GM12873 (cell line): ENCODE measurements at regions not wholly inside any gene's neighbourhood (a gene's known extent, or its start where the extent isn't known, plus 50 kb on each side); places are given as distances from the start of the nearest gene placed in this dataset.

Experiments used
- CTCF ChIP-seq: IDR thresholded peaks from 2 replicates; pipeline ENCODE4 v1.5.1; 2012; ENCODE audit warnings: low read depth, mild to moderate bottlenecking, moderate library complexity, low read length, control low read depth; ENCODE audit not compliant: insufficient read depth; ENCODE audit errors: missing control alignments

- TF ChIP-seq CTCF, result no peak
These were observed 141.8 kb downstream of the SIM1 start for GRCh38 chr6:100322886-100323285.

GRCh38 chr6:100320686-100321085 lies 144.0 kb downstream of the SIM1 start:
- no peak for TF ChIP-seq CTCF

- TF ChIP-seq CTCF, result no peak
These were observed 147.7 kb downstream of the SIM1 start for GRCh38 chr6:100317031-100317430.

DNA sequence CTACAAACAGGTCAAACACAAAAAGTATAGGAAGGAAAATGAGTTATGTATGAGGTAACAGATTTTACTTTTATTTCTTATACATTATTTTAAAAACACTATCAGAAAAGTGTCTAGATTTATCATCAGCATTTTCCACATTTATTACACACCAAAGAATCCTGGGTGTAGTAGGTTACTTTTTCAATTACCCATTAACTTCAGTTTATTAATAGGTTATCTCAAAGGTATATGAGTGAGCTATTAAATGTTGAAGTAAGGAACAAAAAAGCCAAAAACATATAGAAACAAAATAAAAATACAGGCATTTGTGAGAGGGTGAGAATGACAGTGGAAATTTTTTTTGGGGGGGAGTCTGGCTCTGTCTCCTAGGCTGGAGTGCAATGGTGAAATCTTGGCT lies 150.5 kb downstream of the SIM1 start:
- no peak for TF ChIP-seq CTCF

GRCh38 chr6:100311707-100312251 lies 152.9 kb downstream of the SIM1 start:
- TF ChIP-seq CTCF, result no peak

GRCh38 chr6:100309174-100309573 lies 155.5 kb downstream of the SIM1 start:
- TF ChIP-seq CTCF, result no peak

DNA sequence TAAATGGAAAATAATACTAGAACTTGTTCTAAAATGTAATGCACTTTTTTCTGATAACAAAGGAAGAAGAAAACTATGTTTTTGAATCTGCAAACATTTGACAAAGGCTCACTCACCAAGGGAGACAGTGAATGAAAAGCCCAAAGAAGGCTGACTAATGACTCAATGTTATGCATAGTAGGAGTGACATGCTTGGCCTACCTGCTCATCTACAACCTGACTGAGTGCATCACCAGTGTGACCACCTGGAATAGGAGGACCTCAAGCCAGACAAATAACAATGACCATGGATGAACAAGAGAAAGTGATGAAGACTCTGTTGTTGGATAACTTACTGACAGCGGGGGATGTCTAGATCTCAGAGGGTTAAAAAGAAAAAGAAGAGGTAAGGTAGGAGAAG lies 157.2 kb downstream of the SIM1 start:
- TF ChIP-seq CTCF, result no peak
